HepG2 (cell line): ENCODE measurements at regions not wholly inside any gene's neighbourhood (a gene's known extent, or its start where the extent isn't known, plus 50 kb on each side); places are given as distances from the start of the nearest gene placed in this dataset.

ENCODE experiments used
- ATAC-seq: fragments of 200-7000 bp; cut with Tn5 transposase; 3 replicates; pipeline ENCODE4 v1.9.1; 2020; ENCODE audit warnings: mild to moderate bottlenecking, moderate library complexity
- BruUV-seq: library from RNA; stranded (reverse); fragments of 400-500 nt; replicated peaks from 2 replicates; lab custom pipeline; 2021; lab: Mats Ljungman, UMichigan
- CTCF ChIA-PET: fragments of 300-600 bp; formaldehyde crosslinking; extraction: SDS; loops from one replicate; lab custom pipeline; 2021; ENCODE audit warnings: low total read pairs, inconsistent platforms, low intra/inter-chr PET ratio; lab: Yijun Ruan, JAX
- POLR2A ChIA-PET: fragments of 350-600 bp; sonication (Branson Sonifier 250); formaldehyde crosslinking; loops from one replicate; lab custom pipeline; 2020; ENCODE audit warnings: antibody characterized with exemption, inconsistent platforms; lab: Yijun Ruan, JAX
- DNase-seq: peaks from one replicate; pipeline ENCODE4 v3.0.0-alpha.2; 2015; ENCODE audit warnings: low spot score
- FAIRE-seq: peaks from 3 replicates; lab custom pipeline; 2011; peaks lifted over from hg19 to GRCh38; lab: Jason Lieb, UNC
- H2AFZ ChIP-seq: one replicate; pipeline ENCODE4 v1.6.1; 2011; ENCODE audit warnings: low read length, inconsistent platforms
- H3K27ac ChIP-seq: fragments of 300-600 bp; 3 replicates; pipeline ENCODE4 v1.8.0; 2011; ENCODE audit warnings: mixed run types, mild to moderate bottlenecking, mixed read lengths, low read length, inconsistent platforms; ENCODE audit not compliant: insufficient read depth; ENCODE audit errors: extremely low read length
- H3K27me3 ChIP-seq, 2 experiments: fragments of 200-600 bp in 1 of 2; 2 replicates in 1 of 2; 3 replicates in 1 of 2; pipeline versions ENCODE4 v1.6.0 to v1.8.0; 2011; ENCODE audit warnings: low read length in 2 of 2, mild to moderate bottlenecking in 2 of 2, moderate library complexity in 2 of 2, inconsistent platforms in 1 of 2; ENCODE audit not compliant: insufficient read depth in 2 of 2, control insufficient read depth in 1 of 2
- H3K36me3 ChIP-seq, 2 experiments: fragments of 200-600 bp in 1 of 2; replicated peaks in 1 of 2; 2 replicates in 1 of 2; 3 replicates in 1 of 2; pipeline versions ENCODE4 v1.5.1 to v1.8.0; 2011; ENCODE audit warnings: low read length in 2 of 2, inconsistent platforms in 1 of 2; ENCODE audit not compliant: insufficient read depth in 2 of 2, control insufficient read depth in 1 of 2
- H3K4me1 ChIP-seq: 2 replicates; pipeline ENCODE4 v1.5.1; 2012; ENCODE audit warnings: low read length, inconsistent platforms; ENCODE audit not compliant: insufficient read depth
- H3K4me2 ChIP-seq: 2 replicates; pipeline ENCODE4 v1.6.0; 2011; ENCODE audit warnings: low read depth, low read length, inconsistent platforms
- H3K4me3 ChIP-seq, 3 experiments: fragments of 200-600 bp in 1 of 3; sonication (generic), shearing (Covaris generic) in 1 of 3; replicated peaks in 1 of 3; 2 replicates each; pipeline ENCODE4 v1.5.1; 2011 to 2016; ENCODE audit warnings: low read length in 3 of 3, inconsistent platforms in 2 of 3, low read depth in 2 of 3, mild to moderate bottlenecking in 2 of 3, control low read depth in 1 of 3, mixed read lengths in 1 of 3; ENCODE audit not compliant: insufficient read depth in 1 of 3
- H3K79me2 ChIP-seq: one replicate; pipeline ENCODE4 v1.6.1; 2011; ENCODE audit warnings: low read length, inconsistent platforms; ENCODE audit not compliant: insufficient read depth
- H3K9ac ChIP-seq: 2 replicates; pipeline ENCODE4 v1.6.0; 2011; ENCODE audit warnings: mild to moderate bottlenecking, low read depth, low read length, inconsistent platforms; ENCODE audit not compliant: insufficient read depth
- H3K9me3 ChIP-seq: 2 replicates; pipeline ENCODE4 v1.5.1; 2012; ENCODE audit warnings: mild to moderate bottlenecking, low read length
- H4K20me1 ChIP-seq: 2 replicates; pipeline ENCODE4 v1.6.0; 2011; ENCODE audit warnings: inconsistent platforms, mild to moderate bottlenecking, low read length, moderate library complexity; ENCODE audit not compliant: insufficient read depth
- FOXM1 ChIP-seq: sonication (generic); formaldehyde crosslinking; IDR thresholded peaks from 2 replicates; pipeline ENCODE4 v1.5.0; 2020; ENCODE audit warnings: missing genetic modification reagents
- SP140L ChIP-seq: sonication (generic); formaldehyde crosslinking; IDR thresholded peaks from 2 replicates; pipeline ENCODE4 v1.4.0; 2020; ENCODE audit warnings: missing genetic modification reagents, borderline replicate concordance
- SP2 ChIP-seq: sonication (generic); formaldehyde crosslinking; IDR thresholded peaks from 2 replicates; pipeline ENCODE4 v1.5.1; 2020; ENCODE audit warnings: mild to moderate bottlenecking, missing genetic modification reagents
- TP53 ChIP-seq: sonication (generic); formaldehyde crosslinking; conservative IDR thresholded peaks from 2 replicates; pipeline ENCODE4 v1.4.0; 2020; ENCODE audit warnings: missing genetic modification reagents
- ZFP90 ChIP-seq: sonication (generic); formaldehyde crosslinking; IDR thresholded peaks from 2 replicates; pipeline ENCODE4 v1.8.0; 2022; ENCODE audit warnings: missing genetic modification reagents, mild to moderate bottlenecking, inconsistent platforms, borderline replicate concordance
- ZNF615 ChIP-seq: sonication (generic); formaldehyde crosslinking; IDR thresholded peaks from 2 replicates; pipeline ENCODE4 v1.5.0; 2020; ENCODE audit warnings: mild to moderate bottlenecking, missing genetic modification reagents, borderline replicate concordance
- WGBS: methylation state at CpG from one replicate; pipeline ENCODE4 v1.1.6; 2017; ENCODE audit warnings: low lambda C conversion rate; 5-methylcytosine and 5-hydroxymethylcytosine counted together
- in situ Hi-C: cut with HindIII; loops from 2 replicates; pipeline ENCODE4 v1.10.0; 2017; ENCODE audit warnings: low pct_unique_long_range_greater_than_20kb; ENCODE audit not compliant: extremely low pct_ligation_motif_present
- intact Hi-C: fragments of 100-400 bp; cut with micrococcal nuclease; formaldehyde crosslinking; loops from one replicate; pipeline ENCODE4 v1.10.0; 2022; ENCODE audit not compliant: unreplicated experiment
- TF ChIP-seq, protein P1 (sequence below): sonication (generic); formaldehyde crosslinking; IDR thresholded peaks from 2 replicates; pipeline ENCODE4 v1.4.0; 2020; ENCODE audit warnings: missing genetic modification reagents

DNA sequence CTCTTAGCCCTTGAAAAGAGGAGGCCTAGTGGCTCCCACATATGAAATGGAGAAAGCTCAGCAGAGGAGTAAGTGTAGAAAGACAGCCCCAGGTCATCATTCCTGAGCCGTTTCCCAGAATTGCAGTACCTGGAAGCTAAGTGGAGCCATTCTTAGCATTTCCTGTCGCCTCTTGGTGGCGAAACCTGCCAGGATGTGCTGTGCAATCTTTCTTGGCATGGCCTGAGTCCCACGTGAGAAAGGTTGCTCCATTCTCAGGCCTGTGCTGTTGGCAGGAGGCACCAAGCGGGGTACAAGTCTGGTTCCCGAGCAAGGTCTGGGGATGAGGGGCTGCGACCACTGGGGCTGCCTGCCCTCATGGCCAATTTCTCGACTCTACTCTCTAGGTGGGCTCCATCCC lies 207.2 kb upstream of the TPM1 start:
- no peak overlapping the region for H2AFZ ChIP-seq
- POLR2A ChIA-PET = no interaction called here
- no peak overlapping the region for H3K4me2 ChIP-seq
- H3K4me3 ChIP-seq = no peak overlapping the region
- no peaks in the 10 kb centered on the region for H3K9me3 ChIP-seq
- no peak for DNase-seq
- no peaks in the 10 kb centered on the region for H4K20me1 ChIP-seq
- H3K79me2 ChIP-seq = no peaks in the 10 kb centered on the region
- 100% methylated on average over 2 of the region's 8 CpGs for WGBS
- no TSS peak for BruUV-seq
- in situ Hi-C loops = no loop called here
- H3K27ac ChIP-seq = no peak overlapping the region
- TF ChIP-seq SP2 (no peak), TP53 (no peak), FOXM1 (no peak)
- TF ChIP-seq, protein P1, sequence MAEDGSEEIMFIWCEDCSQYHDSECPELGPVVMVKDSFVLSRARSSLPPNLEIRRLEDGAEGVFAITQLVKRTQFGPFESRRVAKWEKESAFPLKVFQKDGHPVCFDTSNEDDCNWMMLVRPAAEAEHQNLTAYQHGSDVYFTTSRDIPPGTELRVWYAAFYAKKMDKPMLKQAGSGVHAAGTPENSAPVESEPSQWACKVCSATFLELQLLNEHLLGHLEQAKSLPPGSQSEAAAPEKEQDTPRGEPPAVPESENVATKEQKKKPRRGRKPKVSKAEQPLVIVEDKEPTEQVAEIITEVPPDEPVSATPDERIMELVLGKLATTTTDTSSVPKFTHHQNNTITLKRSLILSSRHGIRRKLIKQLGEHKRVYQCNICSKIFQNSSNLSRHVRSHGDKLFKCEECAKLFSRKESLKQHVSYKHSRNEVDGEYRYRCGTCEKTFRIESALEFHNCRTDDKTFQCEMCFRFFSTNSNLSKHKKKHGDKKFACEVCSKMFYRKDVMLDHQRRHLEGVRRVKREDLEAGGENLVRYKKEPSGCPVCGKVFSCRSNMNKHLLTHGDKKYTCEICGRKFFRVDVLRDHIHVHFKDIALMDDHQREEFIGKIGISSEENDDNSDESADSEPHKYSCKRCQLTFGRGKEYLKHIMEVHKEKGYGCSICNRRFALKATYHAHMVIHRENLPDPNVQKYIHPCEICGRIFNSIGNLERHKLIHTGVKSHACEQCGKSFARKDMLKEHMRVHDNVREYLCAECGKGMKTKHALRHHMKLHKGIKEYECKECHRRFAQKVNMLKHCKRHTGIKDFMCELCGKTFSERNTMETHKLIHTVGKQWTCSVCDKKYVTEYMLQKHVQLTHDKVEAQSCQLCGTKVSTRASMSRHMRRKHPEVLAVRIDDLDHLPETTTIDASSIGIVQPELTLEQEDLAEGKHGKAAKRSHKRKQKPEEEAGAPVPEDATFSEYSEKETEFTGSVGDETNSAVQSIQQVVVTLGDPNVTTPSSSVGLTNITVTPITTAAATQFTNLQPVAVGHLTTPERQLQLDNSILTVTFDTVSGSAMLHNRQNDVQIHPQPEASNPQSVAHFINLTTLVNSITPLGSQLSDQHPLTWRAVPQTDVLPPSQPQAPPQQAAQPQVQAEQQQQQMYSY (CRISPR knock-in tag) = no peak
- TF ChIP-seq, all 625 proteins: peak for 0
- no peaks in the 10 kb centered on the region for H3K4me1 ChIP-seq
- intact Hi-C loops = no loop called here
- no peaks in the 10 kb centered on the region for H3K27me3 ChIP-seq
- H3K36me3 ChIP-seq = peaks cover 6 to 13% of the 10 kb centered on the region in 2 experiments; a peak in 3 of 5 replicates
- FAIRE-seq (no peak), ATAC-seq (no peak)
- no peak overlapping the region for H3K9ac ChIP-seq
- CTCF ChIA-PET = no interaction called here

DNA sequence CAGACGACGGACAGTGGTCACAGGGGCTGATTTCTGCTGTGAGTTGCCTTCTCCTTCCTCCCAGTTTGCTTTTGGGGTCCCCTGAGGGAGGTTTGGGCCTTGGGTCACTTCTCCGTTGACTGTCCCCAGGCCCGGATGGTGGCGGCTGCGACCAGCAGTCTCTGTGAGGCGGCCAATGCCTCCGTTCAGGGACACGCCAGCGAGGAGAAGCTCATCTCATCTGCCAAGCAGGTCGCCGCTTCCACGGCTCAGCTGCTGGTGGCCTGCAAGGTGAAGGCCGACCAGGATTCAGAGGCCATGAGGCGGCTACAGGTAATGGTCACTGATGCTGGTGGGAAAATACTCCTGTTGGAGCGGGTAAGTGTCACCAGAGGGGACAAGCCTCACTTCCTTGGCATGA lies 206.8 kb upstream of the TPM1 start:
- WGBS = 96% methylated on average over 14 of the region's 16 CpGs
- no peaks in the 10 kb centered on the region for H3K9me3 ChIP-seq
- in situ Hi-C loops = no loop called here

More for the DNA sequence above, 206.8 kb upstream of the TPM1 start:
- no TSS peak for BruUV-seq
- Histone ChIP-seq H3K9ac (no peak overlapping the region), H3K4me3 (no peak overlapping the region), H3K4me2 (no peak overlapping the region), H3K36me3 (peaks cover 6 to 17% of the 10 kb centered on the region in 2 experiments; a peak in 3 of 5 replicates), H4K20me1 (no peaks in the 10 kb centered on the region), H3K4me1 (no peaks in the 10 kb centered on the region), H3K27me3 (no peaks in the 10 kb centered on the region), H2AFZ (no peak overlapping the region), H3K27ac (no peak overlapping the region), H3K79me2 (no peaks in the 10 kb centered on the region)
- DNase-seq (no peak), FAIRE-seq (no peak), ATAC-seq (no peak)
- intact Hi-C loops = no loop called here
- CTCF ChIA-PET = no interaction called here
- POLR2A ChIA-PET = no interaction called here
- TF ChIP-seq ZNF615 (CRISPR knock-in tag) (no peak), ZFP90 (CRISPR knock-in tag) (no peak), SP140L (CRISPR knock-in tag) (no peak)
